DMS153 (cell line): ENCODE measurements at regions not wholly inside any gene's neighbourhood (a gene's known extent, or its start where the extent isn't known, plus 50 kb on each side); places are given as distances from the start of the nearest gene placed in this dataset.
"Not testable (repeated sequence)": the region's sequence is repeated elsewhere in the genome, so short reads cannot be mapped to it uniquely, and the experiment has no call there.

ENCODE experiments used
- DNase-seq: peaks from one replicate; lab custom pipeline; 2025; lab: John Stamatoyannopoulos, UW

GRCh38 chr4:115222061-115222460 lies 108.6 kb upstream of the NDST4 start:
- no peak for DNase-seq

DNA sequence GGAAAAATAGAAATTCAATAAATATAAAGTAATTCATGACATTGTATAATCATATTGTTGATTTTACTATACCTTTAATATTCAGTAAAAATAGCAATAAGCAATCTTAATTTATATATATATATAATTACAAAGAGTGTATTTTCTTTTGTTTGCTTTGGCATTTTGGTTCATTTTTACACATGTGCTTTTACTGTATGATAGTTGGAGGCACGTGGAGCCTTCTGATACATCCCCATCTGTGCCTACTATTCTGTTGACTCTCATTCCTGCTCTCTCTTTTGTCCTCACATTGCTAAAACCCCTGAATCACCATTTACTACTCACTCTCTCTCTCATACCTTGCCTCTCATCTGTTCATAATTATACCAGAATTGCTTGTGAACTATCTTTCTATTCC lies 106.4 kb upstream of the NDST4 start:
- DNase-seq = no peak

GRCh38 chr4:115219315-115219860 lies 106.0 kb upstream of the NDST4 start:
- no peak for DNase-seq

- DNase-seq = no peak
These were observed 102.5 kb upstream of the NDST4 start for GRCh38 chr4:115215935-115216334.

DNA sequence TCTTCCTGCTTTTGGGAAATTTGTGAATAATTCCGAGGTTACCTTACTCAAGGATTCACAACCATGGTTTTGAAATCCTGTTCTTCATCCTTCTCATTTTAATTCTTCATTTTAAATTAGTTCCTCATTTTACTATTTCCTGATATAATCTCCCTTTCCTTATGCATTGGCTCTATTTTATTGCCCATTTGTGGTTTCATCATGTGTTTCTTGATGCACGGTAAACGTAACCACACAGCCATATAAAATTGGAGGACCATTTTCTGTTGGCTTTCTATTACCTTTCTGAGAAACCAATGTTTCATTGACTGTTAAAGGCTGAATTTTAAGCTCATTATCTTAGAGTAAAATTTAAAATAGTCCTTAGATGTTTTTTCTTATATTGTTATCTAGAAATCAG lies 100.3 kb upstream of the NDST4 start:
- no peak for DNase-seq

GRCh38 chr4:115201042-115201330 lies 87.6 kb upstream of the NDST4 start:
- DNase-seq = no peak

DNA sequence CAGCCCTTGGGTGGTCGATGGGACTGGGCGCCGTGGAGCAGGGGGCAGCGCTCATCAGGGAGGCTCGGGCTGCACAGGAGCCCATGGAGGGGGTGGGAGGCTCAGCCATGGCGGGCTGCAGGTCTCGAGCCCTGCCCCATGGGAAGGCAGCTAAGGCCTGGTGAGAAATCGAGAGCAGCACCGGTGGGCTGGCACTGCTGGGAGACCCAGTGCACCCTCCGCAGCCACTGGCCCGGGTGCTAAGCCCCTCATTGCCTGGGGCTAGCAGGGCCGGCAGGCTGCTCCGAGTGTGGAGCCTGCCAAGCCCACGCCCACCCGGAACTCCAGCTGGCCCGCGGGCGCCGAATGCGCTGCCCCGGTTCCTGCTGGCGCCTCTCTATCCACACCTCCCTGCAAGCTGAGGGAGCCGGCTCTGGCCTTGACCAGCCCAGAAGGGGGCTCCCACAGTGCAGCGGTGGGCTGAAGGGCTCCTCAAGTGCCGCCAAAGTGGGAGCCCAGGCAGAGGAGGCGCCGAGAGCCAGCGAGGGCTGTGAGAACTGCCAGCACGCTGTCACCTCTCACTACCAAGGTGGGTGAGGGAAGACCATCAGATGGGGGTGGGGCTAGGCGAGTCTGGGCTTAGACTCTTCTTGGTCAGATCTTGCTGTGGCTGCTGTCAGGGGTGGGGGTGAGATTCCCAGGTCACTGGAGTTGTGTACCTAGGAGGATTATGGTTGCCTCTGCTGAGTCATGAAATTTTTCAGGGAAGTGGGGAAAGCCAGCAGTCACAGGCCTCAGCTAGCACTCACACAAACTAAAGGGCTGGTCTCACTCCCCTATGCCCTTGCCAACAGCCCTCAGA lies 87.0 kb upstream of the NDST4 start:
- DNase-seq = not testable (repeated sequence)

- not testable (repeated sequence) for DNase-seq
These were observed 81.2 kb upstream of the NDST4 start for GRCh38 chr4:115194612-115195011.

GRCh38 chr4:115190529-115190928 lies 77.1 kb upstream of the NDST4 start:
- DNase-seq = no peak

- no peak for DNase-seq
These were observed 73.7 kb upstream of the NDST4 start for GRCh38 chr4:115187136-115187535.

- not testable (repeated sequence) for DNase-seq
These were observed 66.1 kb upstream of the NDST4 start for GRCh38 chr4:115179438-115180062.

DNA sequence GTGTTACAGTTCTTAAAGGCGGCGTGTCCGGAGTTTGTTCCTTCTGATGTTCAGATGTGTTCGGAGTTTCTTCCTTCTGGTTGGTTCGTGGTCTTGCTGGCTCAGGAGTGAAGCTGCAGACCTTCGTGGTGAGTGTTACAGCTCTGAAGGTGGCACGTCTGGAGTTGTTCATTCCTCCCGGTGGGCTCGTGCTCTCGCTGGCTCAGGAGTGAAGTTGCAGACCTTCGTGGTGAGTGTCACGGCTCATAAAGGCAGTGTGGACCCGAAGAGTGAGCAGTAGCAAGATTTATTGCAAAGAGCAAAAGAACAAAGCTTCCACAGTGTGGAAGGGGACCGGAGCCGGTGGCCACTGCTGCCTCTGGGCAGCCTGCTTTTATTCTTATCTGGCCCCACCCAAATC lies 65.3 kb upstream of the NDST4 start:
- DNase-seq = not testable (repeated sequence)

DNA sequence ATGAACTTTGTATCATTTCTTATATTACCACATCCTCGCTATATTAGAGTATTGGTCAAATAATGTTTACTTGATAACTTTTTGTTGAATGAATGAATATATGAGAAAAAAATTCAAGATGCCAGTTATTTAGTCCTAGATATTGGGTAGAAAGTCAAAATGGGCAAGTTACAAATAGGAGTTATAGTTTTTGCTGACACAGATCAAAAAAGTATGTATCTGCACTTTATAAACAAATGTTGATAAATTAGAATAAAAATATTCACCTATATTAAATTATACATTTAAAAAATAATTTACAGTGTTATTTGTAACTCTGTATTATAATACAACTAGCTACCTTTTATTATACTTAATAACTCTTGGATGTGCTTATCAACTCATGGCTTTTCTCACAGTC lies 57.8 kb upstream of the NDST4 start:
- DNase-seq = no peak

DNA sequence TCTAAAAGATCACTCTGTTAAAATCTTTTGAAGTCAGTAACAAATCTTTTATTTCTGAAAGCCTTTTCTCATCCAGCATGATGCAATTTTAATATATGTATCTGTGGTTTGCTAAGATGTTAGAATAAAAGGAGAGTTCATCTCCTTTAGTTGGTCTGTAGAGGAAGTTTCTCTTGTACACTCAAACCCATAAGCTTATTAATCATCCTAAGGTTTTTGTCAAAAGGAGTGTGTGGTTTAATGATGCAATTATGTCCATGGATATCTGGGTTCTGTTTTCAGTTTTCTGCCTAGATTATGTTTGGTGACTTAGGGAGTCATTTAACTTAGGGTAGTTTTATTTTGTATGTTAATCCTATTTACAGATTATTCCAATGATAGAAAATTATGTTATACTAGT lies 52.1 kb upstream of the NDST4 start:
- DNase-seq = no peak
